ENCODE measurements at regions not wholly inside any gene's neighbourhood (a gene's known extent, or its start where the extent isn't known, plus 50 kb on each side); places are given as distances from the start of the nearest gene placed in this dataset.

- intact Hi-C loops (cut with micrococcal nuclease) = no loop called here
- Mint-ChIP-seq H3K9me3 (ENCODE audit: unreplicated experiment) (no peaks in the 10 kb centered on the region), H3K4me1 (ENCODE audit: insufficient read depth, unreplicated experiment) (no peaks in the 10 kb centered on the region), H3K27me3 (ENCODE audit: insufficient read depth, unreplicated experiment) (no peaks in the 10 kb centered on the region), H3K4me3 (ENCODE audit: unreplicated experiment) (no peak overlapping the region), H3K27ac (ENCODE audit: low read depth, unreplicated experiment) (no peak overlapping the region), H3K36me3 (ENCODE audit: insufficient read depth, unreplicated experiment) (no peaks in the 10 kb centered on the region)
- TF ChIP-seq, protein P1, sequence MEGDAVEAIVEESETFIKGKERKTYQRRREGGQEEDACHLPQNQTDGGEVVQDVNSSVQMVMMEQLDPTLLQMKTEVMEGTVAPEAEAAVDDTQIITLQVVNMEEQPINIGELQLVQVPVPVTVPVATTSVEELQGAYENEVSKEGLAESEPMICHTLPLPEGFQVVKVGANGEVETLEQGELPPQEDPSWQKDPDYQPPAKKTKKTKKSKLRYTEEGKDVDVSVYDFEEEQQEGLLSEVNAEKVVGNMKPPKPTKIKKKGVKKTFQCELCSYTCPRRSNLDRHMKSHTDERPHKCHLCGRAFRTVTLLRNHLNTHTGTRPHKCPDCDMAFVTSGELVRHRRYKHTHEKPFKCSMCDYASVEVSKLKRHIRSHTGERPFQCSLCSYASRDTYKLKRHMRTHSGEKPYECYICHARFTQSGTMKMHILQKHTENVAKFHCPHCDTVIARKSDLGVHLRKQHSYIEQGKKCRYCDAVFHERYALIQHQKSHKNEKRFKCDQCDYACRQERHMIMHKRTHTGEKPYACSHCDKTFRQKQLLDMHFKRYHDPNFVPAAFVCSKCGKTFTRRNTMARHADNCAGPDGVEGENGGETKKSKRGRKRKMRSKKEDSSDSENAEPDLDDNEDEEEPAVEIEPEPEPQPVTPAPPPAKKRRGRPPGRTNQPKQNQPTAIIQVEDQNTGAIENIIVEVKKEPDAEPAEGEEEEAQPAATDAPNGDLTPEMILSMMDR (IDR thresholded peaks at IDR 0.05; ENCODE audit: unreplicated experiment) = no peak
- POLR2A ChIA-PET = no interaction called here
- no peak for DNase-seq (ENCODE audit: unreplicated experiment)
- CTCF ChIA-PET = no interaction called here
- BruUV-seq (replicated peaks) = no TSS peak
These were observed 198.9 kb upstream of the GULP1 start for GRCh38 chr2:188092734-188093133.

DNA sequence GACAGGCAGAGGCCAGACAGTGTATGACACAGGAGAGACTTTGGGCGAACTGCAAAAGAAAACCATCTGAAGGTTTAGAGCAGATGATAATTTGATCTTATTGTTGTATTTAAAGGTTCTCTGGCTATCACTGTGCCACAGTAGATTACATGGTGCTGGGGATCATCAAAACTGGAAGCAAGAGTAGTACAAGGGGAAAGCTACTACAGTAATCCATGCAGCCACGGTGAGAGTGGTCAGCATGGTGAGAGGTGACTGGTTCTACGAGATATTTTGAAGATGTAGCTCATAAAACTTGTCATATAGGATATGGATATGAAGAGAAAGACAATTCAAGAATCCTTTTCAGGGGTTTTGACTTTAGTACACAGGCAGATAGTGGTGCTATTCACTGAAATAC, 194.8 kb upstream of the GULP1 start:
- no peaks in the 10 kb centered on the region for H3K36me3 Mint-ChIP-seq (ENCODE audit: insufficient read depth, unreplicated experiment)
- BruUV-seq (replicated peaks) = no TSS peak
- no peak for DNase-seq (ENCODE audit: unreplicated experiment)
- H3K4me3 Mint-ChIP-seq (ENCODE audit: unreplicated experiment) = no peak overlapping the region
- no peaks in the 10 kb centered on the region for H3K27me3 Mint-ChIP-seq (ENCODE audit: insufficient read depth, unreplicated experiment)
- no peaks in the 10 kb centered on the region for H3K9me3 Mint-ChIP-seq (ENCODE audit: unreplicated experiment)
- intact Hi-C loops (cut with micrococcal nuclease) = no loop called here
- ChIA-PET POLR2A (no interaction called here), CTCF (interaction anchor here (0.7 kb wide), 1 partner anchor 92 kb away, joined by 3 read pairs; no protein-coding TSS in a partner anchor)
- TF ChIP-seq, protein P1 (IDR thresholded peaks at IDR 0.05; ENCODE audit: unreplicated experiment) = no peak
- no peak overlapping the region for H3K27ac Mint-ChIP-seq (ENCODE audit: low read depth, unreplicated experiment)
- no peaks in the 10 kb centered on the region for H3K4me1 Mint-ChIP-seq (ENCODE audit: insufficient read depth, unreplicated experiment)

DNA sequence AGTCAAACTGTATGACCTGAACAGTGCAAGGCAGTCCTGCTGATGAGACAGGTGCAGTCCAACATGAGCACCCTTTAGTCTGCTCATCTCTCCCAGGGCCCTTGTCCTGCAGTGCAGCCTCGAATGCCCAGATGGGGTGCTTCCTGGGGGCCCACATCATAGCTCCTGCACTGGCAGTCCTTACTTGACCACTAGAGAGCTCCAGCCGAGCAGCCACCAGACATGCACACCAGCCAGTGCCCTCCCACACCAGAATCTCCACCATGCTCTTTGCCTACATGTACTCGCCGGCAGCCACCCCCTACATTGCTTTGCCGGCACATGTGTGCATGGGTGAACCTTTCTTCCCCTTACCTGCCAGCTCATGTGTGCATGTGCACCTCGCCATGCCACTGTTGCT, 188.8 kb upstream of the GULP1 start:
- CTCF ChIA-PET = no interaction called here
- POLR2A ChIA-PET = interaction anchor here (0.7 to 1.0 kb wide), 2 partner anchors 9 to 33 kb away, joined by 3 read pairs; no protein-coding TSS in a partner anchor
- TF ChIP-seq, protein P1 (IDR thresholded peaks at IDR 0.05; ENCODE audit: unreplicated experiment) = no peak
- no peak overlapping the region for H3K27ac Mint-ChIP-seq (ENCODE audit: low read depth, unreplicated experiment)
- intact Hi-C loops (cut with micrococcal nuclease) = no loop called here
- H3K36me3 Mint-ChIP-seq (ENCODE audit: insufficient read depth, unreplicated experiment) = no peaks in the 10 kb centered on the region
- no peaks in the 10 kb centered on the region for H3K9me3 Mint-ChIP-seq (ENCODE audit: unreplicated experiment)
- no peaks in the 10 kb centered on the region for H3K27me3 Mint-ChIP-seq (ENCODE audit: insufficient read depth, unreplicated experiment)
- no peak for DNase-seq (ENCODE audit: unreplicated experiment)
- BruUV-seq (replicated peaks) = no TSS peak
- H3K4me1 Mint-ChIP-seq (ENCODE audit: insufficient read depth, unreplicated experiment) = no peaks in the 10 kb centered on the region
- H3K4me3 Mint-ChIP-seq (ENCODE audit: unreplicated experiment) = no peak overlapping the region

DNA sequence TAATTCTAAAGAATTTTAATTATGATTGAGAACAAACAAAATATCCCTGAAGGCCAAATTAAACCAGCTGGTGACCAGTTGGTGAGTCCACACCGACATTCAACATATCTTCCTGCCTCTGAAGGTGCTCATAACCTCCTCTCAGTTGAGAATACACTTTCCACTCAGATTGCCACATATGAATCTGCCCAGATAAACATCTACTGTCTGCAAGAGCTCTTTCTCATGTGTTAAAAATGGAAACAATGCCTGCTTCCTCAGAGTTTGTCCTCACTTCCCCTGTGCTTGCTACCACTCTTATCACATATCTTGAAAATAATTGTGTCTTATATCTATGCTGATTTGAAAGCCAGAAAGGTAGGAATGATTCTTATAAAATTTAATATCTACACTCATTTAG, 177.7 kb upstream of the GULP1 start:
- CTCF ChIA-PET = no interaction called here
- H3K4me3 Mint-ChIP-seq (ENCODE audit: unreplicated experiment) = no peak overlapping the region
- DNase-seq (ENCODE audit: unreplicated experiment) = no peak
- no peaks in the 10 kb centered on the region for H3K9me3 Mint-ChIP-seq (ENCODE audit: unreplicated experiment)
- no peaks in the 10 kb centered on the region for H3K36me3 Mint-ChIP-seq (ENCODE audit: insufficient read depth, unreplicated experiment)
- no peak overlapping the region for H3K27ac Mint-ChIP-seq (ENCODE audit: low read depth, unreplicated experiment)
- H3K4me1 Mint-ChIP-seq (ENCODE audit: insufficient read depth, unreplicated experiment) = no peaks in the 10 kb centered on the region
- intact Hi-C loops (cut with micrococcal nuclease) = no loop called here
- no TSS peak for BruUV-seq (replicated peaks)
- TF ChIP-seq, protein P1 (IDR thresholded peaks at IDR 0.05; ENCODE audit: unreplicated experiment) = no peak
- no peaks in the 10 kb centered on the region for H3K27me3 Mint-ChIP-seq (ENCODE audit: insufficient read depth, unreplicated experiment)
- POLR2A ChIA-PET = interaction anchor here (0.6 kb wide), 1 partner anchor 161 kb away, joined by 3 read pairs; no protein-coding TSS in a partner anchor

Data from MCF 10A (cell line).